Dedifferentiated amniotic fluid mesenchymal stem cell (primary cell): ENCODE measurements at regions not wholly inside any gene's neighbourhood (a gene's known extent, or its start where the extent isn't known, plus 50 kb on each side); places are given as distances from the start of the nearest gene placed in this dataset.
"Not testable (repeated sequence)": the region's sequence is repeated elsewhere in the genome, so short reads cannot be mapped to it uniquely, and the experiment has no call there.

ENCODE experiments used
- DNase-seq: peaks from one replicate; pipeline ENCODE4 v3.0.0-alpha.2; 2016; ENCODE audit errors: extremely low spot score

- DNase-seq: no peak
Observed at GRCh38 chr3:70640481-70640880, 328.0 kb upstream of the MDFIC2 start.

DNA sequence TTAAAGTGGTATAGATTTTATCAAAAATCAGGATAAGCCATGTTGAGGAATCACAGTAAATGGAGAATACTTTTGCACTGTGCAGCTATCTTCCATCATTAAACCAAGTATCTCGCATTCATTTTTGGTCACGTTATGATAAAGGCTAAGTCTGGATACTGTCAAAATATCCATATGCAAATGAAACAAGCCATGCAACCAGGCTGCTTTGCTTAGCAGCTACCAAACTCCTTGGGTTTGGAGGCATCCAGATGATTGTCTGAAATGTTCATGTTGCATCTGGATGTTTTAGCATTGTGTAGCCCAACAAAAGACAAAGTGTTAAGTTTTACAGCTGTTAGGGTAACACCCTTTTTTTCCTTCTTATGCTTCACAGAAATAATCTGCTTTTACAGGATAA lies 322.9 kb upstream of the MDFIC2 start:
- DNase-seq: no peak

DNA sequence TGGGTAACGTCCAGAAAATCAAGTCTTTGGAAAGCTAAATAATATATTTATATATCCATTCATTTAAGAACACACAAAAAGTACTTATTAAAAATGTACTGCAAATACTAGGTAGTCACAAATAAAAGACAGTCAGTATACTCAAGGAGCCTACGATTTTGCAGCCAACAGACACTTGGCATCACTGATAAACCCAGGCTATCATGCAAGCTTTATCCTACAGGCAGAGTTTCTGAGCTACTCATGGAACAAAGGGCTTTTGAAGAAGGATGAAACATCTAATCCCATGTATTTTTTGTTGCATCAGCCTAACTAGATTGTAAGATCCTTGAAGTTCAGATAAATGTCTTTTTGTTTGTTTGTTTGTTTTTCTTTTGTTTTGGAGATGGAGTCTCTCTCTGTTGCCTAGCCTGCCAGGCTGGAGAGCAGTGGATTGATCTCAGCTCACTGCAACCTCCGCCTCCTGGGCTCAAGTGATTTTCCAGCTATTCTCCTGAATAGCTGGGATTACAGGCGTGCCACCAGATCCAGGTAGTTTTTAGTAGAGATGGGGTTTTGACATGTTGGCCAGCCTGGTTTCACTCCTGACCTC lies 319.4 kb upstream of the MDFIC2 start:
- DNase-seq: no peak

DNA sequence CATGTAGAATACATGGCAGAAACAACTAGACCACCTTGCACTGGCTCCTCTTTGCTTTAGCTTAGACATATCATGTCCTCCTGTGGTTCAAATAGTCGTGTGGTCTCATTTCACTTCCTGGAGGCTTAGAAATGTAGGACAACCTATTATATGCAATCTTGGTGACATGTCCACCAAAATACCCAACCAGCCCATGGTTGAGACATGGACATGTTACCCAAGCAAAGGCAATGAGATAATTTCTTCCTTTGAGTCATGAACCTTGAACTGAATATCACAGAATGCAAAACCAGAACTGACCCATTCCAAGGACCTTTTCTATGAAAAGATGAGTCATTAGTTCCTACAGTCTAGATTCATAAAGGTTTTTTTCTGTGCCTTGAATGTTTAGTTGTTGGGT lies 309.0 kb upstream of the MDFIC2 start:
- DNase-seq: no peak

DNA sequence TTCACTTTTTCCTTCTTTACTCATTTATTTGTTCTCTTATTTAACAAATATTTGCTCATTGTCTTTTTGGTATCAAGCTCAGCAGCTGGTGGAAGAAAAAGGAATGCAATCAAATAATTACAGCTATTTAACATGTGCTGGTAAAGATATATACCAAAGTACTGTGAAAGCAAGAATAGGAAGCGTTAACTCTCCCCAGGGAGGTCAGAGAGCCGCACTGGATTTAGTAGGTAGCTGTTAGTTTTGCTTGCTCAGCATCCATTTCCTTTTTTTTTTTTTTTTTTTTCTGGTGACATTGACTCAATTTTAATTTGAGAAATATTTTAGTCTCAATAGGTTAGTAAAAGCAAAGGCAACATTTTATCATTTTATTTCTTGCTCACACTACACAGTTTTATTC lies 308.5 kb upstream of the MDFIC2 start:
- no peak for DNase-seq

- DNase-seq: no peak
Observed at GRCh38 chr3:70620367-70620766, 307.9 kb upstream of the MDFIC2 start.

- DNase-seq: no peak
Observed at GRCh38 chr3:70618151-70618550, 305.7 kb upstream of the MDFIC2 start.

DNA sequence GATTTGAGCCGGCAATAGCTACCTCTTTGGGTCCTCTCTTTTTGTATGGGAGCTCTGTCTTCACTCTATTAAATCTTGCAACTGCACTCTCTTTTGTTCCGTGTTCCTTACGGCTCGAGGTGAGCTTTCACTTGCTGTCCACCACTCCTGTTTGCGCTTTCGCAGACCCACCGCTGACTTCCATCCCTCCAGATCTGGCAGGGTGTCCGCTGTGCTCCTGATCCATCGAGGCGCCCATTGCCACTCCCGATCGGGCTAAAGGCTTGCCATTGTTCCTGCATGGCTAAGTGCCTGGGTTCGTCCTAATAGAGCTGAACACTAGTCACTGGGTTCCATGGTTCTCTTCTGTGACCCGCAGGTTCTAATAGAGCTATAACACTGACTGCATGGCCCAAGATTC lies 304.9 kb upstream of the MDFIC2 start:
- not testable (repeated sequence) for DNase-seq

DNA sequence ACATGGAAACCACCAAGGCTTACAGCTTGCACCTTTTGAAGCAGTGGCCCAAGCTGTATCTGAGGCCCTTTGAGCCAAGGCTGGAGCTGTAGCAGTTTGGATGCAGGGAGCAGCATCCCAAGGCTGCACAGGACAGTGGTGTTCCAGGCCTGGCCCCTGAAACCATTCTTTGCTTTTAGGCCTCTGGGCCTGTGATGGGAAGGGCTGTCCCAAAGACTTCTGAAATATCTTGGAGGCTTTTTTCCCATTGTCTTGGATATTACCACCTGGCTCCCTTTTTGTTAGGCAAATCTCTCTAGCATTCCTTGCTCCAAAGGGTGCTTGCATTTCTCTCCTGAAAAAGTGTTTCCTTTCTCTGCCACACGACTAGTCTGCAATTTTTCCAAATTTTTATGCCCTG lies 302.8 kb upstream of the MDFIC2 start:
- DNase-seq: no peak

DNA sequence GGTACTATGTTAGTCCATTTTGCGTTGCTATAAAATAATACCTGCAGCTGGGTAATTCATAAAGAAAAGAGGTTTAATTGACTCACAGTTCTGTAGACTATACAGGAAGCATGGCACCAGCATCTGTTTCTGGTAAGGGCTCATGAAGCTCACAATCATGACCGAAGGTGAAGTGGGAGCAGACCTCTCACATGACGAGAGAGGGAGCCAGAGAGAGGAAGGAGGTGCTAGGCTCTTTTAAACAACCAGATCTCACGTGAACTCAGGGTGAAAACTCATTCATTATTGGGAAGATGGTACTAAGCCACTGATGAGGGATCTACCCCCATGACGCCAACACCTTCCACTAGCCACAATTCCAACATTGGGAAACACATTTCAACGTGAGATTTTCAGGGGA lies 301.7 kb upstream of the MDFIC2 start:
- DNase-seq: no peak

GRCh38 chr3:70612920-70613319 lies 300.5 kb upstream of the MDFIC2 start:
- no peak for DNase-seq

- DNase-seq: not testable (repeated sequence)
Observed at GRCh38 chr3:70611667-70612277, 299.3 kb upstream of the MDFIC2 start.

- no peak for DNase-seq
Observed at GRCh38 chr3:70608434-70608833, 296.0 kb upstream of the MDFIC2 start.

- no peak for DNase-seq
Observed at GRCh38 chr3:70607469-70607868, 295.0 kb upstream of the MDFIC2 start.

DNA sequence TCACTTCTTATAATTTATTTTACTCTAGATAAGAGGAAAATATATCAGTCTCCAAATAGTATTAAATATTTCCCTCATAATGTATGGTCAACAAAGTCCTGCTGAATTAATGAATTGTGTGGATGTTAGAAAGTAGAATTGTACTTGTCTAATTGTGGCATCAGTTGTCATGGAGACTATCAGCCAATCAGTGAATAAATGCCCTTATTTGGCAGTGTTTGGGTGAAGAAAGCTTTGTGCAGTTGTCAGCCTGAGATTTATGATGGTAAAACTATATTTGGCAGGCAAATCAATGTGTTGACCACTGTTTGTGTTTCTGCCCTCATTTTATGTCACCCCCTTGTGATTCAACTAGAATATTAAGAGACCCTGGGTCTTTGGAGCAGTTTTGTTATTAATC lies 293.6 kb upstream of the MDFIC2 start:
- no peak for DNase-seq

- no peak for DNase-seq
Observed at GRCh38 chr3:70603103-70603502, 290.7 kb upstream of the MDFIC2 start.

GRCh38 chr3:70597312-70597711 lies 284.9 kb upstream of the MDFIC2 start:
- DNase-seq: no peak

- no peak for DNase-seq
Observed at GRCh38 chr3:70583682-70584081, 271.2 kb upstream of the MDFIC2 start.

- DNase-seq: no peak
Observed at GRCh38 chr3:70582803-70583202, 270.4 kb upstream of the MDFIC2 start.

DNA sequence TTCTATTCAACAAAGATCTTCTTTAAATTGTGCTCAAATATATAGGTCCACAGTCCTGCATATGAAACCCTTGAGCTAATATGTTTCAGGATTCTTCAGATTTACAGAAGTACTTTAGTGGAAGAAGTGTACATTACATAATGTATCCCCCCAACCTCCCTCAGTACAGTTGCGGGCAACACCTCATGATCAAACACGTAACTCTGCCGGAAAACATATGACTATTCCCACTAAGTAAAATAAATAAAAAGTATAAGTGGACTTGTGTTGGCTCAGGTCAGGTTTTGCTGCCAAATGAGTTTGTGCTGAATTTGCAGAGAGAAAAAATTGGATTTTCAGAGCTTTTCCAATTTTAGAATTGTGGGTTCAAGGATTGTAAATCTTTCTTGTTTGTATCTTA lies 267.6 kb upstream of the MDFIC2 start:
- no peak for DNase-seq

- no peak for DNase-seq
Observed at GRCh38 chr3:70571696-70572095, 259.3 kb upstream of the MDFIC2 start.

DNA sequence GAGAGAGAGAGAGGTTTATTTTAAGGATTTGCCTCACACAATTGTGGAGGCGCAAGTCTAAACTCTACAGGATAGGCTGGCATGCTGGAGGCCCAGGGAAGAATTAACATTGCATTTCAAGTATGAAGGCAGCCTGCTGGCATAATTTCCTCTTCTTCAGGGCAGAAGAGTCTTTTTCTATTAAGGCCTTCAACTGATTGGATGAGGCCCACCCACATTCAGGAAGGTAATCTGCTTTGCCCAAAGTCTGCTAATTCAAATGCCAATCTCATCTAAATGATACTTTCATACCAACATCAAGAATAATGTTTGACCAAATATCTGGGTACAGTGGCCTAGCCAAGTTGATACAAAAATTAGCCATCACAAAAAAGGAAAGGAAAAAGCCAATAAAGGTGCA lies 258.1 kb upstream of the MDFIC2 start:
- no peak for DNase-seq

DNA sequence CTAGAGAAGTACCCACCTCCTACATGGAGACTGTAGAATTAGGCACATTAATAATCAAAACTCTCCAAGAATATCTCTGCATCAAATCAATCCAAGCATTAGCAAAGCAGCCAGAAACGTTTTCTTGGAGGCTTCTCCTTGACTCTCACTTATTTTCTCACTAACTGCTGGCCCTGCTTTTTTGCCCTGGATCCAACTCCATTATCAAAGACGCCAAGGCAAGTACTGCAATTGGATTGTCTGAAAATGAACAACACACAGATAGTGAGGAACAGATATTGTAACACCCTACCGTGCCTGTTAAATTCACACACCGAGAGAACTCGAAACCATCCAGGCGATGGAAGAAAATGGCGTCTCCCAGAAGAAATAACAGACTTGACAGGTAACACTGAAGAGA lies 256.2 kb upstream of the MDFIC2 start:
- DNase-seq: no peak

- DNase-seq: no peak
Observed at GRCh38 chr3:70565861-70566260, 253.4 kb upstream of the MDFIC2 start.
